Activated B cell treated with CpG ODN at 0.5 μM for 24 hours (primary cell): ENCODE measurements at regions not wholly inside any gene's neighbourhood (a gene's known extent, or its start where the extent isn't known, plus 50 kb on each side); places are given as distances from the start of the nearest gene placed in this dataset.

Source experiments
- ATAC-seq: fragments of 200-7000 bp; cut with Tn5 transposase; one replicate; pipeline ENCODE4 v1.10.0; 2021; ENCODE audit warnings: low read depth, mild to moderate bottlenecking, moderate library complexity
- CTCF ChIA-PET: fragments of 350-600 bp; sonication (Branson Sonifier 250); formaldehyde crosslinking; loops from one replicate; lab custom pipeline; 2021; ENCODE audit warnings: antibody characterized with exemption; lab: Charles Lee
- POLR2A ChIA-PET: fragments of 350-600 bp; sonication (Branson Sonifier 250); formaldehyde crosslinking; loops from one replicate; lab custom pipeline; 2021; ENCODE audit warnings: antibody characterized with exemption; lab: Charles Lee
- DNase-seq: peaks from one replicate; pipeline ENCODE4 v3.0.0; 2022
- H3K27ac Mint-ChIP-seq: one replicate; pipeline ENCODE4 v1.8.0; 2020; ENCODE audit warnings: mixed read lengths
- H3K27me3 Mint-ChIP-seq: one replicate; pipeline ENCODE4 v1.8.0; 2021; ENCODE audit warnings: mixed read lengths
- H3K36me3 Mint-ChIP-seq: one replicate; pipeline ENCODE4 v1.8.0; 2021; ENCODE audit warnings: low read depth, mixed read lengths
- H3K4me1 Mint-ChIP-seq: one replicate; pipeline ENCODE4 v1.8.0; 2021; ENCODE audit warnings: mixed read lengths
- H3K4me3 Mint-ChIP-seq: one replicate; pipeline ENCODE4 v1.8.0; 2020; ENCODE audit warnings: mild to moderate bottlenecking, mixed read lengths
- H3K9me3 Mint-ChIP-seq: one replicate; pipeline ENCODE4 v1.8.0; 2020; ENCODE audit warnings: mixed read lengths
- CTCF ChIP-seq: fragments of 200-600 bp; IDR thresholded peaks from one replicate; pipeline ENCODE4 v1.8.0; 2022; ENCODE audit warnings: antibody characterized with exemption, mild to moderate bottlenecking
- intact Hi-C: fragments of 100-400 bp; cut with micrococcal nuclease; formaldehyde crosslinking; loops from one replicate; pipeline ENCODE4 v1.15.1; 2024

- ChIA-PET CTCF (no interaction called here), POLR2A (no interaction called here)
- no peak for TF ChIP-seq CTCF
- H3K27me3 Mint-ChIP-seq: no peaks in the 10 kb centered on the region
- DNase-seq: no peak
- H3K27ac Mint-ChIP-seq: no peak overlapping the region
- no peak overlapping the region for H3K4me3 Mint-ChIP-seq
- intact Hi-C loops: no loop called here
- peaks cover 45% of the 10 kb centered on the region for H3K4me1 Mint-ChIP-seq
- H3K9me3 Mint-ChIP-seq: no peaks in the 10 kb centered on the region
- peak; percentile 34 for ATAC-seq
- no peaks in the 10 kb centered on the region for H3K36me3 Mint-ChIP-seq
These were observed 109.9 kb upstream of the JAZF1 start for GRCh38 chr7:28290496-28290895.

- Mint-ChIP-seq H3K36me3 (no peaks in the 10 kb centered on the region), H3K27me3 (no peaks in the 10 kb centered on the region), H3K4me3 (no peak overlapping the region), H3K27ac (no peak overlapping the region), H3K4me1 (peaks cover 45% of the 10 kb centered on the region), H3K9me3 (no peaks in the 10 kb centered on the region)
- CTCF ChIA-PET: interaction anchor here (1.1 kb wide), 1 partner anchor 10 kb away, joined by 3 read pairs; no protein-coding TSS in a partner anchor
- TF ChIP-seq CTCF: no peak
- intact Hi-C loops: no loop called here
- POLR2A ChIA-PET: no interaction called here
- DNase-seq (no peak), ATAC-seq (no peak)
These were observed 111.0 kb upstream of the JAZF1 start for GRCh38 chr7:28291559-28291958.

- H3K4me3 Mint-ChIP-seq: no peak overlapping the region
- H3K9me3 Mint-ChIP-seq: peaks cover 2% of the 10 kb centered on the region
- no peaks in the 10 kb centered on the region for H3K36me3 Mint-ChIP-seq
- no peak for TF ChIP-seq CTCF
- intact Hi-C loops: no loop called here
- ChIA-PET CTCF (interaction anchor here (1.0 to 1.1 kb wide), 2 partner anchors 9 to 86 kb away, joined by 3 read pairs; no protein-coding TSS in a partner anchor), POLR2A (no interaction called here)
- H3K27ac Mint-ChIP-seq: no peak overlapping the region
- H3K4me1 Mint-ChIP-seq: peaks cover 52% of the 10 kb centered on the region
- DNase-seq: no peak
- no peaks in the 10 kb centered on the region for H3K27me3 Mint-ChIP-seq
- no peak for ATAC-seq
These were observed 112.4 kb upstream of the JAZF1 start for GRCh38 chr7:28292834-28293526.

DNA sequence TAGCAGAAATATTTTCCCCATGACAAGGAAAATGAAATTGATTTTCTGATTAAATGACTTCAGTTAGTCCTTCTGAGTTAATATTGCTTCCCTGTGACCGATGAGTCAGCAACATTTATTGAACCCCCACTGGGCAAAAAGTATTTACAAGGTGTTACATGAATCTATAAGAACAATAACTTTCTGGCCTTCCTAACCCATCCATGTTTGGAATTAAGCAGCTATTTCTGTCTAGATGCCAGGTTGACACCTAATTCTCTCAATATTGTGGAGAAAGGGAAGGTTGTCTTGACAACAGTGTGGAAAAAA is 112.9 kb upstream of the JAZF1 start:
- ATAC-seq (no peak), DNase-seq (no peak)
- ChIA-PET POLR2A (no interaction called here), CTCF (no interaction called here)
- Mint-ChIP-seq H3K36me3 (no peaks in the 10 kb centered on the region), H3K27ac (no peak overlapping the region), H3K27me3 (no peaks in the 10 kb centered on the region), H3K4me1 (peaks cover 53% of the 10 kb centered on the region), H3K9me3 (peaks cover 2% of the 10 kb centered on the region), H3K4me3 (no peak overlapping the region)
- TF ChIP-seq CTCF: no peak
- intact Hi-C loops: no loop called here

GRCh38 chr7:28296571-28297483 is 115.5 kb upstream of the CREB5 start:
- Mint-ChIP-seq H3K27ac (no peak overlapping the region), H3K4me3 (no peak overlapping the region), H3K4me1 (peaks cover 28% of the 10 kb centered on the region), H3K27me3 (no peaks in the 10 kb centered on the region), H3K36me3 (no peaks in the 10 kb centered on the region), H3K9me3 (peaks cover 2% of the 10 kb centered on the region)
- ChIA-PET POLR2A (interaction anchor here (1.4 kb wide), 1 partner anchor 17 kb away, joined by 3 read pairs; no protein-coding TSS in a partner anchor), CTCF (interaction anchor here (1.0 to 1.6 kb wide), 2 partner anchors 33 to 200 kb away, joined by 4 read pairs; no protein-coding TSS in a partner anchor)
- no peak for TF ChIP-seq CTCF
- intact Hi-C loops: no loop called here
- no peak for DNase-seq
- no peak for ATAC-seq
